ENCODE measurements at regions not wholly inside any gene's neighbourhood (a gene's known extent, or its start where the extent isn't known, plus 50 kb on each side); places are given as distances from the start of the nearest gene placed in this dataset.
"Not testable (repeated sequence)": the region's sequence is repeated elsewhere in the genome, so short reads cannot be mapped to it uniquely, and the experiment has no call there.

DNA sequence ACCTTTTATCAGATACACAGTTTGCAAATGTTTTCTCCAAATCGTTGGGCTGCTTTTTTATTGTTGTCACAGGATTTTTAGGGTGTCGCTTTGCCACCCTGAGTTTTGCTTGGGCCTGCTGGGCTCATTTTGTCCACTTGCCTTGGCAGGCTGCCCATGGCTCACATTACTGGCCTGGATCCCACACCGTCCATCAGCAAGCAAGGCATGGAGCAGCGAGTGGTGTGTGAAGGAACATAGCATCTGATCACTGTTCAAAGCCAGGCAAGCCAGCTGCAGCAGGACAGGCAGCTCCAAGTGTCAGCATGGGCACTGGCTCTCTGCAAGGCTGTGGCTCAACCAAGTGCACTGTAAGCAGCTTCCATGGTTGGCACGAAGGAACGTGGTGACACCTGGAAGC is 261.4 kb upstream of the TECRL start:
- Histone ChIP-seq H3K9ac (ENCODE audit: low read depth, low read length) (no peak overlapping the region), H3K4me3 (ENCODE audit: low read length) (no peak overlapping the region), H3K36me3 (ENCODE audit: insufficient read depth, low read length) (no peaks in the 10 kb centered on the region), H3K27me3 (ENCODE audit: insufficient read depth, low read length) (no peaks in the 10 kb centered on the region), H3K9me3 (ENCODE audit: insufficient read depth, low read depth, low read length) (0 out of 2 replicates have a peak, but pooled peaks cover 6% of the 10 kb centered on the region), H3K27ac (ENCODE audit: low read depth, low read length) (no peak overlapping the region), H3K4me1 (ENCODE audit: insufficient read depth, low read length) (no peaks in the 10 kb centered on the region)
- 93% methylated on average over 6 of the region's 6 CpGs for whole genome bisulfite sequencing

- Histone ChIP-seq H3K9me3 (ENCODE audit: insufficient read depth, low read depth, low read length) (peaks cover 5% of the 10 kb centered on the region; the same call in 1 of the 2 replicates), H3K27ac (ENCODE audit: low read depth, low read length) (no peak overlapping the region), H3K9ac (ENCODE audit: low read depth, low read length) (no peak overlapping the region), H3K4me3 (ENCODE audit: low read length) (no peak overlapping the region), H3K4me1 (ENCODE audit: insufficient read depth, low read length) (no peaks in the 10 kb centered on the region), H3K36me3 (ENCODE audit: insufficient read depth, low read length) (no peaks in the 10 kb centered on the region), H3K27me3 (ENCODE audit: insufficient read depth, low read length) (no peaks in the 10 kb centered on the region)
- whole genome bisulfite sequencing = 99% methylated on average over 3 of the region's 3 CpGs
Measured at GRCh38 chr4:64643841-64644240, 234.6 kb upstream of the TECRL start.

DNA sequence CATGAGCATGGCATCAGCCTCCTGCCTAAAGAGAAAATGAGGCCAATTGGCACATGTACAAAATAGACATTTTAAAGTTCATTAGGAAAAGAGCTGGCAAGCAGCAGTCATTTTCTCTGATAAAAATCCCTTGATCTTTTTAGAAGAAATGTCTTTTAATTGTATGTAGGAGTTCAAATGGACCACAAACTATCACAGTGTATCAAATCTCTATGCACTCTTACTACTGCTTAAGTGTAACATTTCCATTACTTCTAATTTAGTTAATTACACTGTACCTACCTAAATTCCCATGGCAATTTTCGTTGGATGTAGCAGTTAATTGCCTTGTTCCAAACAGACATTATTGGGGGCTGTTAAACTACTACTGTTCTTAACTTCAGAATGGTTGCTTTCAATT is 233.7 kb upstream of the TECRL start:
- WGBS = 100% methylated on average over 1 of the region's 1 CpG
- Histone ChIP-seq H3K27ac (ENCODE audit: low read depth, low read length) (no peak overlapping the region), H3K9ac (ENCODE audit: low read depth, low read length) (no peak overlapping the region), H3K4me1 (ENCODE audit: insufficient read depth, low read length) (no peaks in the 10 kb centered on the region), H3K4me3 (ENCODE audit: low read length) (no peak overlapping the region), H3K9me3 (ENCODE audit: insufficient read depth, low read depth, low read length) (peaks cover 5% of the 10 kb centered on the region; the same call in 1 of the 2 replicates), H3K27me3 (ENCODE audit: insufficient read depth, low read length) (no peaks in the 10 kb centered on the region), H3K36me3 (ENCODE audit: insufficient read depth, low read length) (no peaks in the 10 kb centered on the region)

DNA sequence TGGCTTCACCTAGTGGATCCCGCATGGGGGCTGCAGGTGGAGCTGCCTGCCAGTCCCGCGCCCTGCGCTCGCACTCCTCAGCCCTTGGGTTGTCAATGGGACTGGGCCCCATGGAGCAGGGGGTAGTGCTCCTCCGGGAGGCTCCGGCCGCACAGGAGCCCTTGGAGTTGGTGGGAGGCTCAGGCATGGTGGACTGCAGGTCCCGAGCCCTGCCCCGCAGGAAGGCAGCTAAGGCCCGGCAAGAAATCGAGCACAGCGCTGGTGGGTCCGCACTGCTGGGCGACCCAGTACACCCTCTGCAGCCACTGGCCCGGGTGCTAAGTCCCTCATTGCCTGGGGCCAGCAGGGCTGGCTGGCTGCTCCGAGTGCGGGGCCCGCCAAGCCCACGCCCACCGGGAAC is 231.2 kb upstream of the TECRL start:
- H3K9ac ChIP-seq (ENCODE audit: low read depth, low read length); H3K27me3 ChIP-seq (ENCODE audit: insufficient read depth, low read length); H3K4me3 ChIP-seq (ENCODE audit: low read length); H3K36me3 ChIP-seq (ENCODE audit: insufficient read depth, low read length); H3K4me1 ChIP-seq (ENCODE audit: insufficient read depth, low read length); H3K9me3 ChIP-seq (ENCODE audit: insufficient read depth, low read depth, low read length); H3K27ac ChIP-seq (ENCODE audit: low read depth, low read length): not testable (repeated sequence)
- 94% methylated on average over 21 of the region's 21 CpGs for WGBS

- no peak overlapping the region for H3K4me3 ChIP-seq (ENCODE audit: low read length)
- no peak overlapping the region for H3K27ac ChIP-seq (ENCODE audit: low read depth, low read length)
- no peaks in the 10 kb centered on the region for H3K36me3 ChIP-seq (ENCODE audit: insufficient read depth, low read length)
- H3K9me3 ChIP-seq (ENCODE audit: insufficient read depth, low read depth, low read length) = peaks cover 12% of the 10 kb centered on the region; the same call in 1 of the 2 replicates
- H3K9ac ChIP-seq (ENCODE audit: low read depth, low read length) = no peak overlapping the region
- WGBS = 96% methylated on average over 3 of the region's 3 CpGs
- no peaks in the 10 kb centered on the region for H3K27me3 ChIP-seq (ENCODE audit: insufficient read depth, low read length)
- H3K4me1 ChIP-seq (ENCODE audit: insufficient read depth, low read length) = no peaks in the 10 kb centered on the region
Measured at GRCh38 chr4:64625438-64625837, 216.2 kb upstream of the TECRL start.

DNA sequence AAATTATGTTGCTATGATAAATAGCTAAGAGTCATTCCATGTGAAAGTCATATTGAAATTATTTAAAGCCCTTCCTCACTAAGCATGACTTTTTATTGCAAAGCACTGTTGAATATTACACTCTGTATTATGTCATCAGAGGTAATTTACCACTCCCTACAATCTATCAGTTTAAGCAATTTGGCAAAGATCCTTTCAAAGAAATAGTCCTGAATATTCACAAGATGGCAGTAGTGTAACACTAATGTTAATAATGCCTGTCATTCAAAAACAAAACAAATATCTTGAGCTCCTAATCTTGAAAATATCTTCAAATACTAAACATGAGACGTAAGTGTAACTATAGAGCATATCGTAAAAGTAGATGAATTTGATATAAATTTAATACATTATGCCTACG is 208.6 kb upstream of the TECRL start:
- no peak overlapping the region for H3K27ac ChIP-seq (ENCODE audit: low read depth, low read length)
- H3K4me1 ChIP-seq (ENCODE audit: insufficient read depth, low read length) = no peaks in the 10 kb centered on the region
- no peaks in the 10 kb centered on the region for H3K36me3 ChIP-seq (ENCODE audit: insufficient read depth, low read length)
- peaks cover 2% of the 10 kb centered on the region; the same call in 1 of the 2 replicates for H3K9me3 ChIP-seq (ENCODE audit: insufficient read depth, low read depth, low read length)
- no peaks in the 10 kb centered on the region for H3K27me3 ChIP-seq (ENCODE audit: insufficient read depth, low read length)
- H3K4me3 ChIP-seq (ENCODE audit: low read length) = no peak overlapping the region
- no CpG with 5 or more reads among the region's 3 CpGs for WGBS
- no peak overlapping the region for H3K9ac ChIP-seq (ENCODE audit: low read depth, low read length)

GRCh38 chr4:64614276-64614675 is 205.0 kb upstream of the TECRL start:
- H3K4me1 ChIP-seq (ENCODE audit: insufficient read depth, low read length) = no peaks in the 10 kb centered on the region
- H3K27me3 ChIP-seq (ENCODE audit: insufficient read depth, low read length) = no peaks in the 10 kb centered on the region
- WGBS = 94% methylated on average over 4 of the region's 4 CpGs
- no peaks in the 10 kb centered on the region for H3K9me3 ChIP-seq (ENCODE audit: insufficient read depth, low read depth, low read length)
- H3K27ac ChIP-seq (ENCODE audit: low read depth, low read length) = no peak overlapping the region
- H3K36me3 ChIP-seq (ENCODE audit: insufficient read depth, low read length) = no peaks in the 10 kb centered on the region
- H3K4me3 ChIP-seq (ENCODE audit: low read length) = no peak overlapping the region
- H3K9ac ChIP-seq (ENCODE audit: low read depth, low read length) = no peak overlapping the region

- Histone ChIP-seq H3K4me1 (ENCODE audit: insufficient read depth, low read length) (no peaks in the 10 kb centered on the region), H3K4me3 (ENCODE audit: low read length) (no peak overlapping the region), H3K27ac (ENCODE audit: low read depth, low read length) (no peak overlapping the region), H3K9me3 (ENCODE audit: insufficient read depth, low read depth, low read length) (no peaks in the 10 kb centered on the region), H3K36me3 (ENCODE audit: insufficient read depth, low read length) (no peaks in the 10 kb centered on the region), H3K9ac (ENCODE audit: low read depth, low read length) (no peak overlapping the region), H3K27me3 (ENCODE audit: insufficient read depth, low read length) (no peaks in the 10 kb centered on the region)
- 96% methylated on average over 2 of the region's 2 CpGs for WGBS
Measured at GRCh38 chr4:64613046-64613445, 203.8 kb upstream of the TECRL start.

GRCh38 chr4:64598066-64598465 is 188.8 kb upstream of the TECRL start:
- H3K27me3 ChIP-seq (ENCODE audit: insufficient read depth, low read length) = no peaks in the 10 kb centered on the region
- no peak overlapping the region for H3K27ac ChIP-seq (ENCODE audit: low read depth, low read length)
- H3K9me3 ChIP-seq (ENCODE audit: insufficient read depth, low read depth, low read length) = no peaks in the 10 kb centered on the region
- H3K36me3 ChIP-seq (ENCODE audit: insufficient read depth, low read length) = no peaks in the 10 kb centered on the region
- no peak overlapping the region for H3K9ac ChIP-seq (ENCODE audit: low read depth, low read length)
- WGBS = no CpG with 5 or more reads among the region's 1 CpG
- peaks cover 17% of the 10 kb centered on the region for H3K4me1 ChIP-seq (ENCODE audit: insufficient read depth, low read length)
- H3K4me3 ChIP-seq (ENCODE audit: low read length) = no peak overlapping the region

DNA sequence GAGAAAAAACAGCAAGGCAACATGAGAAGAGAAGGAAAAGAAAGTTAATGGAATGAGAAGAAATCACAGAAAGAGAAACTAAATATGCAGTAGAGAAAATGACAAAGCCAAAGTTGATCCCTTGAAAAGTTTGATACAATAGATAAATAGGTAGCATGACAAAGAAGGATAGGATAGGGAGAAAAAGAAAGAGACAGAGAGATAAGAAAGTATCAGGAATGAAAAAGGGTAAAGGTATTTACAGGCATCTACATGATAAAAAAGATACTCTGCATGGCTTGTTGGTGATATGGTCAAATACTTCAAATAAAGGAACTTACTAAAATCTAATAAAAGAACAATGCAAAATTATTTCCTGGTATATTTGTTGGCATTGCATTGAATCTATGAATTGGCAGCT is 185.5 kb upstream of the TECRL start:
- Histone ChIP-seq H3K36me3 (ENCODE audit: insufficient read depth, low read length) (no peaks in the 10 kb centered on the region), H3K4me1 (ENCODE audit: insufficient read depth, low read length) (peaks cover 17% of the 10 kb centered on the region), H3K9ac (ENCODE audit: low read depth, low read length) (no peak overlapping the region), H3K27ac (ENCODE audit: low read depth, low read length) (peak overlapping the region; percentile 64; the same call in 1 of the 2 replicates), H3K4me3 (ENCODE audit: low read length) (no peak overlapping the region), H3K27me3 (ENCODE audit: insufficient read depth, low read length) (no peaks in the 10 kb centered on the region), H3K9me3 (ENCODE audit: insufficient read depth, low read depth, low read length) (0 out of 2 replicates have a peak, but pooled peaks cover 1% of the 10 kb centered on the region)

DNA sequence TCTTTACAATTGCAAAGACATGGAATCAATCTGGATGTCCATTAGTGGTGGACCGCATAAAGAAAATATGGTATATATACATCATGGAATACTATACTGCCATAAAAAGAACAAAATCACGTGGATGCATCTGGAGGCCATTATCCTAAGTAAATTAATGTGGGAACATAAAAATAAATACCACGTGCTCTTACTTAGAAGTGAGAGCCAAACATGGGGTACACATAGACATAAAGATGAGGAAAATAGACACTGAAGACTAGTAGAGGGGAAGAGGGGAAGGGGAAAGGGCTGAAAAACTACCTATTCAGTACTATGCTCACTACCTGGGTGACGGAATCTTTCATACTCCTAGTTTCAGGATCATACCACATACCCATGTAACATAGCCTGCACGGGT is 179.3 kb upstream of the TECRL start:
- no peak overlapping the region for H3K4me3 ChIP-seq (ENCODE audit: low read length)
- peaks cover 7% of the 10 kb centered on the region; the same call in 1 of the 2 replicates for H3K4me1 ChIP-seq (ENCODE audit: insufficient read depth, low read length)
- 97% methylated on average over 2 of the region's 5 CpGs for WGBS
- H3K27me3 ChIP-seq (ENCODE audit: insufficient read depth, low read length) = no peaks in the 10 kb centered on the region
- no peak overlapping the region for H3K9ac ChIP-seq (ENCODE audit: low read depth, low read length)
- peaks cover 10% of the 10 kb centered on the region; the same call in 1 of the 2 replicates for H3K9me3 ChIP-seq (ENCODE audit: insufficient read depth, low read depth, low read length)
- H3K36me3 ChIP-seq (ENCODE audit: insufficient read depth, low read length) = no peaks in the 10 kb centered on the region
- H3K27ac ChIP-seq (ENCODE audit: low read depth, low read length) = no peak overlapping the region

DNA sequence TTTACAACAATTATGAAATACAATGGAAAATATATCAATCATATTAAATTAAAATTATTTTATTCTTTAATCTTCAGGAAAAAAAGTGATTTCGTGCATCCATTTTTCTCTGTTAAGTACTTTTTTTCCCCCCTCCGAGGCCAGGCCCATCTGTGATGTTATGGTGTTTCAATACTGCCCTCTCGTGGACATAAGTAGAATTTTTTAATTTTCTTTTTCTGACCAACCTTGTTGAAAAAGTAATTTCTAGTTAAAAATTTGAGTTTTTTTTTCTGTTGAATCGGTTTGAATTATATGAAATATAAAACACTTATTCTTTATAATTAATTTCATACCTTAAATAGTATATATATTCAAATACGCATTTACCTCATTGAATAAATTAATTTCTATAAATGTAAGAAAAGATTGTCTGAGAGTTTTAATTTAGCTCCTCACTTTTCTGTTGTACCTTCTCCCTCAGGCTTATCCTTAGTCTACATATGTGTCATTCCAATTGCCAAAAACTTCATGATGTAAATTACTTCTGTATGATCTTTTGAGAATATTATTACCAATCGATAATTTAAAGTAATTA is 175.8 kb upstream of the TECRL start:
- H3K27me3 ChIP-seq (ENCODE audit: insufficient read depth, low read length) = no peaks in the 10 kb centered on the region
- no peaks in the 10 kb centered on the region for H3K36me3 ChIP-seq (ENCODE audit: insufficient read depth, low read length)
- no peak overlapping the region for H3K4me3 ChIP-seq (ENCODE audit: low read length)
- peaks cover 20% of the 10 kb centered on the region for H3K4me1 ChIP-seq (ENCODE audit: insufficient read depth, low read length)
- no peak overlapping the region for H3K27ac ChIP-seq (ENCODE audit: low read depth, low read length)
- WGBS = no CpG with 5 or more reads among the region's 6 CpGs
- H3K9ac ChIP-seq (ENCODE audit: low read depth, low read length) = no peak overlapping the region
- H3K9me3 ChIP-seq (ENCODE audit: insufficient read depth, low read depth, low read length) = peaks cover 10% of the 10 kb centered on the region; the same call in 1 of the 2 replicates
